ENCODE measurements at regions not wholly inside any gene's neighbourhood (a gene's known extent, or its start where the extent isn't known, plus 50 kb on each side); places are given as distances from the start of the nearest gene placed in this dataset.
"Not testable (repeated sequence)": the region's sequence is repeated elsewhere in the genome, so short reads cannot be mapped to it uniquely, and the experiment has no call there.

DNA sequence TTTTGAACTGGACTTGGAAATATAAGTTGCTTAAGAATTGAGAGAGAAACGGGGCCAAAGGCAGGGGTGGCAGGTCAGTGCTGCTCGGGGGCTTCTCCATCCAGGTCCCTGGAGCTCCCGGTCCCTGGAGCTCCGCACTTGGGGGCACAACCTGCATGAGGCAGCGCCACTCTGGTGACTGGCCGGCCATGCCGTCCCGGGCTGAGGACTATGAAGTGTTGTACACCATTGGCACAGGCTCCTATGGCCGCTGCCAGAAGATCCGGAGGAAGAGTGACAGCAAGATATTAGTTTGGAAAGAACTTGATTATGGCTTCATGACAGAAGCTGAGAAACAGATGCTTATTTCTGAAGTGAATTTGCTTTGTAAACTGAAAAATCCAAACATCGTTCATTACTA lies 76.9 kb upstream of the POTEG start:
- H3K4me3 ChIP-seq; H3K27me3 ChIP-seq (ENCODE audit: insufficient read depth in 3 of 3, low read length in 2 of 3); H3K9me3 ChIP-seq; H3K36me3 ChIP-seq (ENCODE audit: insufficient read depth in 1 of 2, low read depth in 1 of 2); DNase-seq; H3K27ac ChIP-seq; ATAC-seq; H3K4me1 ChIP-seq; intact Hi-C loops (cut with DNase I): not testable (repeated sequence)
- WGBS, 3 donors = 66 to 77% (median 77%) methylated on average over 6 to 7 of the region's 11 CpGs

GRCh38 chr14:19489475-19489874 lies 55.3 kb upstream of the POTEG start:
- H3K36me3 ChIP-seq (ENCODE audit: insufficient read depth in 1 of 2, low read depth in 1 of 2); DNase-seq; H3K27me3 ChIP-seq (ENCODE audit: insufficient read depth in 3 of 3, low read length in 2 of 3); H3K9me3 ChIP-seq; intact Hi-C loops (cut with DNase I); H3K27ac ChIP-seq; H3K4me3 ChIP-seq; H3K4me1 ChIP-seq; ATAC-seq: not testable (repeated sequence)
- 76 to 90% (median 84%) methylated on average over 2 of the region's 2 CpGs for WGBS, 3 donors

DNA sequence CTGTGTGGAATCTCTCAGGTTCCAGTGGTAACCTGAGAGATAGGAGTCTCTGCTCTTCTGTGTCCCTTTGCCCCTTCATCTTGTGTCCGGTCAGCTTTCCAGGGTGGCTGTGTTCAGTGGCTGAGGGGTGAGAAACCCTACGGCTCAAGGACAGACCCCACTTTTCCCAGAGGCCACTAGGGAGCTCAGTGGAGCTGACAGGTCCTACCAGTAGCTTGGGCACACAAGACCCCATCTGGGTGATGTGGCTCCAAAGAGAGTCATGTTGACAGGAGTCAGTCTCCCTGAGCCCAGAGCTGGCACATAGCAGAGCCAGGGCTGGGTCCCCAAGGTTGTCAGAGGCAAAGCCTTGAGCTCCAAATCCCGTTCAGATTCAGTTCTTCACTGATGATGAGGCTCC lies 54.3 kb upstream of the POTEG start:
- DNase-seq; intact Hi-C loops (cut with DNase I); H3K27me3 ChIP-seq (ENCODE audit: insufficient read depth in 3 of 3, low read length in 2 of 3); H3K9me3 ChIP-seq; H3K4me3 ChIP-seq; H3K36me3 ChIP-seq (ENCODE audit: insufficient read depth in 1 of 2, low read depth in 1 of 2); H3K27ac ChIP-seq; ATAC-seq; H3K4me1 ChIP-seq: not testable (repeated sequence)
- 71 to 82% (median 74%) methylated on average over 1 to 2 of the region's 3 CpGs for WGBS, 3 donors

- no CpG with 5 or more reads among the region's 14 CpGs for WGBS, 3 donors
- H3K36me3 ChIP-seq (ENCODE audit: insufficient read depth in 1 of 2, low read depth in 1 of 2); H3K27me3 ChIP-seq (ENCODE audit: insufficient read depth in 3 of 3, low read length in 2 of 3); H3K9me3 ChIP-seq; DNase-seq; H3K4me3 ChIP-seq; H3K27ac ChIP-seq; H3K4me1 ChIP-seq; intact Hi-C loops (cut with DNase I): not testable (repeated sequence)
- peak in 2 of 4 donors; percentile 29 to 32 for ATAC-seq
Observed at GRCh38 chr14:19487690-19488089, 53.5 kb upstream of the POTEG start.

DNA sequence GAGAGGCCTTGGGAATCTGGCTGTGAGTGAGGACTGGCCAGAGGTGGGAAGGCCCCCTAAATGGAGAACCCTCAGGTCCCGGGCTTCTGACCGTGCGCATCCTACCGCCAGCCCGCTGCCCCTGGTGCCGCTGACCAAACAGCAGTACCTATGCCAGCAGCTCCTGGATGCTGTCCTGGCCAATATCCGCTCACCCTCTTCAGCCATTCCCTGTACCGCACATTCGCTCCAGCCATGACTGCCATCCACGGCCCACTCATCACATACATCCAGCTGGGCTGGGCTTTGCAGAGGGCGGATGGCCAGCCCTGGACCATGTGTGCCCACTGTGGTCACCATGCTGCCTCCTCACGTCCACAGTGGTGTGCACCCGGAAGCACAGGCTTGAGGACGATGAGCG lies 53.1 kb upstream of the POTEG start:
- H3K4me3 ChIP-seq; H3K9me3 ChIP-seq; intact Hi-C loops (cut with DNase I); H3K36me3 ChIP-seq (ENCODE audit: insufficient read depth in 1 of 2, low read depth in 1 of 2); H3K4me1 ChIP-seq; H3K27me3 ChIP-seq (ENCODE audit: insufficient read depth in 3 of 3, low read length in 2 of 3); H3K27ac ChIP-seq: not testable (repeated sequence)
- DNase-seq (peak in 1 of 2 donors; percentile 43), ATAC-seq (peak in 2 of 4 donors; percentile 11 to 44)
- WGBS, 3 donors = 91 to 96% (median 92%) methylated on average over 9 to 10 of the region's 15 CpGs

- ATAC-seq = peak in 1 of 4 donors; percentile 28
Observed at GRCh38 chr14:19485346-19485745, 51.2 kb upstream of the POTEG start.

More at GRCh38 chr14:19485346-19485745, 51.2 kb upstream of the POTEG start:
- H3K4me3 ChIP-seq; intact Hi-C loops (cut with DNase I); H3K4me1 ChIP-seq; H3K27ac ChIP-seq; H3K36me3 ChIP-seq (ENCODE audit: insufficient read depth in 1 of 2, low read depth in 1 of 2); H3K9me3 ChIP-seq; H3K27me3 ChIP-seq (ENCODE audit: insufficient read depth in 3 of 3, low read length in 2 of 3): not testable (repeated sequence)
- WGBS, 3 donors = 76 to 79% (median 79%) methylated on average over 3 to 4 of the region's 9 CpGs
- peak in 1 of 2 donors; percentile 56 for DNase-seq
